K562 (cell line): ENCODE measurements at regions not wholly inside any gene's neighbourhood (a gene's known extent, or its start where the extent isn't known, plus 50 kb on each side); places are given as distances from the start of the nearest gene placed in this dataset.
A peak's percentile ranks its signal among the peaks of the same experiment; 100 is the strongest.

Source experiments
- ATAC-seq: fragments of 200-7000 bp; cut with Tn5 transposase; 3 replicates; pipeline ENCODE4 v1.9.1; 2020; ENCODE audit warnings: moderate library complexity
- BruUV-seq: library from RNA; stranded (reverse); fragments of 400-500 nt; replicated peaks from 2 replicates; lab custom pipeline; 2021; lab: Mats Ljungman, UMichigan
- CTCF ChIA-PET: fragments of 300-600 bp; formaldehyde crosslinking; extraction: SDS; loops from one replicate; lab custom pipeline; 2021; ENCODE audit warnings: low intra/inter-chr PET ratio; lab: Yijun Ruan, JAX
- POLR2A ChIA-PET: fragments of 300-600, 350-650 bp; sonication (Branson Sonifier 250); formaldehyde crosslinking; extraction: SDS; loops from one replicate; lab custom pipeline; 2021; ENCODE audit warnings: antibody characterized with exemption, inconsistent platforms; lab: Yijun Ruan, JAX
- DNase-seq, 4 experiments: peaks; one replicate each; pipeline versions ENCODE4 v3.0.0 to v3.0.0-alpha.2; 2011 to 2018; ENCODE audit warnings: low spot score in 3 of 4, mixed read lengths in 3 of 4; ENCODE audit errors: extremely low read depth in 1 of 4
- FAIRE-seq: peaks from 2 replicates; lab custom pipeline; 2011; peaks lifted over from hg19 to GRCh38; lab: Jason Lieb, UNC
- H2AFZ ChIP-seq: 2 replicates; pipeline ENCODE4 v1.6.0; 2011; ENCODE audit warnings: low read depth, low read length, control low read depth, inconsistent platforms
- H3K27ac ChIP-seq: fragments of 200-600 bp; 3 replicates; pipeline ENCODE4 v1.8.0; 2011; ENCODE audit warnings: low read depth, mild to moderate bottlenecking, control low read depth, inconsistent platforms, low read length, moderate library complexity, mixed read lengths; ENCODE audit errors: extremely low read depth
- H3K27me3 ChIP-seq, 2 experiments: fragments of 300-600 bp in 1 of 2; 2 replicates in 1 of 2; 3 replicates in 1 of 2; pipeline versions ENCODE4 v1.6.0 to v1.8.0; 2011; ENCODE audit warnings: inconsistent platforms in 2 of 2, low read length in 2 of 2, mild to moderate bottlenecking in 1 of 2, mixed read lengths in 1 of 2, moderate library complexity in 1 of 2; ENCODE audit not compliant: control insufficient read depth in 2 of 2, insufficient read depth in 2 of 2
- H3K36me3 ChIP-seq: fragments of 300-600 bp; 3 replicates; pipeline ENCODE4 v1.8.0; 2011; ENCODE audit warnings: mild to moderate bottlenecking, low read length, inconsistent platforms; ENCODE audit not compliant: control insufficient read depth, insufficient read depth
- H3K4me1 ChIP-seq, 2 experiments: fragments of 200-600 bp in 1 of 2; replicated peaks in 1 of 2; 2 replicates in 1 of 2; 3 replicates in 1 of 2; pipeline versions ENCODE4 v1.5.1 to v1.8.0; 2011; ENCODE audit warnings: inconsistent platforms in 2 of 2, low read length in 2 of 2, mild to moderate bottlenecking in 1 of 2, mixed read lengths in 1 of 2, moderate library complexity in 1 of 2; ENCODE audit not compliant: control insufficient read depth in 2 of 2, insufficient read depth in 2 of 2
- H3K4me2 ChIP-seq: 2 replicates; pipeline ENCODE4 v1.6.1; 2011; ENCODE audit warnings: low read length, control low read depth, inconsistent platforms, mixed read lengths; ENCODE audit not compliant: insufficient read depth
- H3K4me3 ChIP-seq: fragments of 200-600 bp; sonication (generic), shearing (Covaris generic); 2 replicates; pipeline ENCODE4 v1.5.1; 2016; ENCODE audit warnings: control low read depth, inconsistent platforms
- H3K79me2 ChIP-seq: fragments of 200-600 bp; 3 replicates; pipeline ENCODE4 v1.8.0; 2011; ENCODE audit warnings: low read length, inconsistent platforms; ENCODE audit not compliant: control insufficient read depth, insufficient read depth
- H3K9ac ChIP-seq, 2 experiments: 2 replicates each; pipeline versions ENCODE4 v1.6.0 to v1.6.1; 2011; ENCODE audit warnings: low read depth in 2 of 2, low read length in 2 of 2, control low read depth in 1 of 2, inconsistent platforms in 1 of 2, mild to moderate bottlenecking in 1 of 2, mixed read lengths in 1 of 2; ENCODE audit not compliant: insufficient read depth in 1 of 2
- H3K9me1 ChIP-seq: one replicate; pipeline ENCODE4 v1.6.0; 2011; ENCODE audit warnings: inconsistent platforms, mild to moderate bottlenecking, low read length, moderate library complexity; ENCODE audit not compliant: control insufficient read depth, insufficient read depth
- H3K9me3 ChIP-seq: replicated peaks from 2 replicates; pipeline ENCODE4 v1.5.1; 2011; ENCODE audit warnings: low read depth, low read length, inconsistent platforms; ENCODE audit not compliant: control insufficient read depth, insufficient read depth
- H4K20me1 ChIP-seq: replicated peaks from 2 replicates; pipeline ENCODE4 v1.6.1; 2011; ENCODE audit warnings: low read length, inconsistent platforms, mixed read lengths; ENCODE audit not compliant: control insufficient read depth, insufficient read depth
- BRD4 ChIP-seq: fragments of 200-600 bp; sonication (generic); IDR thresholded peaks from 2 replicates; pipeline ENCODE4 v1.6.1; 2017; ENCODE audit warnings: inconsistent platforms
- BRD9 ChIP-seq: fragments of 450-650 bp; IDR thresholded peaks from 2 replicates; pipeline ENCODE4 v1.6.1; 2018; ENCODE audit warnings: low read depth; ENCODE audit not compliant: partially characterized antibody
- CBFB ChIP-seq: sonication (generic); formaldehyde crosslinking; IDR thresholded peaks from 2 replicates; pipeline ENCODE4 v1.4.0; 2020; ENCODE audit warnings: mild to moderate bottlenecking, missing genetic modification reagents
- CSDE1 ChIP-seq, 2 experiments: fragments of 450-650 bp; IDR thresholded peaks; 2 replicates each; pipeline ENCODE4 v1.6.1; 2016; ENCODE audit warnings: mild to moderate bottlenecking in 1 of 2
- HCFC1 ChIP-seq: IDR thresholded peaks from 2 replicates; pipeline ENCODE4 v1.6.1; 2012; ENCODE audit warnings: low read depth, low read length, improper control_type of control experiment
- HNRNPL ChIP-seq: fragments of 200-400 bp; formaldehyde crosslinking; IDR thresholded peaks from 2 replicates; pipeline ENCODE4 v1.6.1; 2017; ENCODE audit warnings: low read depth, mild to moderate bottlenecking, low read length
- KAT2B ChIP-seq: IDR thresholded peaks from one replicate; pipeline ENCODE4 v1.6.1; 2012; ENCODE audit warnings: low read depth, mild to moderate bottlenecking, control low read depth, inconsistent platforms, low read length, moderate library complexity
- POLR2H ChIP-seq: IDR thresholded peaks from 2 replicates; pipeline ENCODE4 v1.6.1; 2016; ENCODE audit warnings: missing genetic modification characterization, low read depth, mild to moderate bottlenecking, control low read depth, missing compliant biosample characterization, moderate library complexity
- XRCC3 ChIP-seq: fragments of 450-650 bp; IDR thresholded peaks from 2 replicates; pipeline ENCODE4 v1.6.1; 2017; ENCODE audit warnings: mild to moderate bottlenecking, moderate library complexity
- ZFP30 ChIP-seq: fragments of 250-450 bp; sonication (Bioruptor Pico); IDR thresholded peaks from 2 replicates; pipeline ENCODE4 v1.8.0; 2022; ENCODE audit warnings: moderate library complexity, mild to moderate bottlenecking, inconsistent platforms, borderline replicate concordance
- ZNF134 ChIP-seq: fragments of 250-450 bp; sonication (Bioruptor Pico); conservative IDR thresholded peaks from 2 replicates; pipeline ENCODE4 v1.4.0; 2020
- ZNF212 ChIP-seq: fragments of 450-650 bp; formaldehyde crosslinking; IDR thresholded peaks from 2 replicates; pipeline ENCODE4 v1.4.0; 2020; ENCODE audit warnings: mild to moderate bottlenecking
- ZNF586 ChIP-seq: fragments of 450-650 bp; formaldehyde crosslinking; conservative IDR thresholded peaks from 2 replicates; pipeline ENCODE4 v1.4.0; 2020; ENCODE audit warnings: mild to moderate bottlenecking, moderate library complexity
- ZNF707 ChIP-seq: fragments of 250-450 bp; sonication (Bioruptor Pico); conservative IDR thresholded peaks from 2 replicates; pipeline ENCODE4 v1.8.0; 2022; ENCODE audit warnings: inconsistent platforms, mild to moderate bottlenecking, moderate library complexity
- WGBS: fragments of 100-300 bp; shearing (Covaris generic); methylation state at CpG from one replicate; pipeline ENCODE4 v1.1.6; 2016; ENCODE audit warnings: low coverage, mixed read lengths; ENCODE audit not compliant: insufficient coverage; ENCODE audit errors: missing lambda C conversion rate; 5-methylcytosine and 5-hydroxymethylcytosine counted together
- in situ Hi-C: fragments of 300-500 bp; cut with MboI; formaldehyde crosslinking; loops from 4 replicates; pipeline ENCODE4 v1.15.0; 2018; ENCODE audit warnings: inconsistent platforms, mixed read lengths
- intact Hi-C: fragments of 100-400 bp; cut with micrococcal nuclease; formaldehyde crosslinking; loops from 2 replicates; pipeline ENCODE4 v1.14.2; 2022
- TF ChIP-seq, protein P1 (sequence below): fragments of 450-650 bp; IDR thresholded peaks from 2 replicates; pipeline ENCODE4 v1.6.1; 2017; ENCODE audit warnings: mild to moderate bottlenecking, moderate library complexity

DNA sequence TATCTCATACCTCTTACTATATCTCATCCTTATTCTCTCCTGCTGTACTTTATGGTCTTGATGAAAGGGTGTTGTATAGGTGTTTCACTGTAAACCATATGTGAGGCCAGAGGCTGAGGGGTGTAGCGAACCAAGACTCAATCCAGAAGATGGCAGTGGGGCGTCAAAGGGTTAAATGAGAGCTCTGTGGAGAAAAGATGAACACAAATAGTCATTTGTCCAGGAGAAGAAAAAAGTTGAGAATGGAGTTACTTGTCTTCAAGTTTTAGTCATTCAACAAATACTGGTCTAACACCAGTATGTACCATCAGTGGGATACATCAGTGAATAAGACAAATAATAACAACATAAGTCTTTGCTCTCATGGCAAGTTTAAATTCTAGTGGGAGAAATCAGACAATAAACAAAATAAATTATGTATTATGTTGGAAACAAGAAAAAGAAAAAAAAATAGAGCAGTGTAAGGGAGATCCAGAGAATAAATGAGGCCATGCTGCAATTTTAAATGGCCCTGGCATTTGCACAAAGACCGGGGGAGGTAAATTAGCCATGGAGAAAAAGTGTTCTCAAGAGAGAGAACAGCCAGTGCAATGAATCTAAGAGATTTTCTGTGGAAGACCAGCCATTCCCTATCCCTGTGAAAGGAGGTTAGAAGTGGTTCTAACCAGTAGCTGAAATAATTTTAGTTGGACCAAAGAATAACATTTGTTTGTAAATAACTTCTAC, 77.0 kb upstream of the UMPS start:
- 57% methylated on average over 3 of the region's 3 CpGs for WGBS
- Histone ChIP-seq H3K9me1 (no peaks in the 10 kb centered on the region), H3K79me2 (no peaks in the 10 kb centered on the region), H3K9me3 (no peaks in the 10 kb centered on the region; the same call in 1 of the 2 replicates), H3K36me3 (no peaks in the 10 kb centered on the region), H3K27ac (peak overlapping the region; percentile 66; the same call in 2 of the 3 replicates), H3K27me3 (no peaks in the 10 kb centered on the region), H3K4me1 (peaks cover 0 to 22% of the 10 kb centered on the region in 2 experiments; a peak in 4 of 5 replicates), H4K20me1 (no peaks in the 10 kb centered on the region), H3K4me3 (no peak overlapping the region), H3K4me2 (peak overlapping the region; percentile 37; the same call in 1 of the 2 replicates), H3K9ac (peak overlapping the region in 1 of 2 experiments; percentile 44; a peak in 2 of 4 replicates), H2AFZ (peak overlapping the region; percentile 90; the same call in 1 of the 2 replicates)
- DNase-seq (no peak), FAIRE-seq (no peak), ATAC-seq (no peak)
- TF ChIP-seq KAT2B (no peak), POLR2H (tag) (no peak), ZNF212 (CRISPR knock-in tag) (no peak), ZFP30 (CRISPR knock-in tag) (no peak), XRCC3 (no peak), HNRNPL (no peak), ZNF134 (CRISPR knock-in tag) (no peak), ZNF586 (no peak), BRD4 (no peak), CSDE1 (IDR thresholded peaks at IDR 0.05) (no peak), BRD9 (no peak), CBFB (CRISPR knock-in tag) (no peak), ZNF707 (CRISPR knock-in tag) (no peak), HCFC1 (no peak)
- TF ChIP-seq, protein P1, sequence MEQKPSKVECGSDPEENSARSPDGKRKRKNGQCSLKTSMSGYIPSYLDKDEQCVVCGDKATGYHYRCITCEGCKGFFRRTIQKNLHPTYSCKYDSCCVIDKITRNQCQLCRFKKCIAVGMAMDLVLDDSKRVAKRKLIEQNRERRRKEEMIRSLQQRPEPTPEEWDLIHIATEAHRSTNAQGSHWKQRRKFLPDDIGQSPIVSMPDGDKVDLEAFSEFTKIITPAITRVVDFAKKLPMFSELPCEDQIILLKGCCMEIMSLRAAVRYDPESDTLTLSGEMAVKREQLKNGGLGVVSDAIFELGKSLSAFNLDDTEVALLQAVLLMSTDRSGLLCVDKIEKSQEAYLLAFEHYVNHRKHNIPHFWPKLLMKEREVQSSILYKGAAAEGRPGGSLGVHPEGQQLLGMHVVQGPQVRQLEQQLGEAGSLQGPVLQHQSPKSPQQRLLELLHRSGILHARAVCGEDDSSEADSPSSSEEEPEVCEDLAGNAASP, result no peak
- in situ Hi-C loops, result no loop called here
- intact Hi-C loops, result no loop called here
- CTCF ChIA-PET, result no interaction called here
- no TSS peak for BruUV-seq
- POLR2A ChIA-PET, result interaction anchor here (1.0 to 1.1 kb wide), 2 partner anchors 11 to 17 kb away, joined by 4 to 7 read pairs; no protein-coding TSS in a partner anchor
